MM.1S (cell line): ENCODE measurements at regions not wholly inside any gene's neighbourhood (a gene's known extent, or its start where the extent isn't known, plus 50 kb on each side); places are given as distances from the start of the nearest gene placed in this dataset.

Source experiments
- CTCF ChIP-seq: fragments of 300-600 bp; sonication (generic); IDR thresholded peaks from 2 replicates; pipeline ENCODE4 v1.5.1; 2016; ENCODE audit warnings: antibody characterized with exemption, low read length, mixed read lengths
- EZH2 ChIP-seq: fragments of 300-600 bp; sonication (generic); optimal IDR thresholded peaks from 2 replicates; pipeline ENCODE3; 2017; ENCODE audit warnings: low read depth, mild to moderate bottlenecking, antibody characterized with exemption, low read length, mixed read lengths
- EZH2phosphoT487 ChIP-seq: fragments of 300-600 bp; sonication (generic); IDR thresholded peaks from 2 replicates; pipeline ENCODE4 v1.6.1; 2018; ENCODE audit warnings: antibody characterized with exemption, low read length

- TF ChIP-seq CTCF (no peak), EZH2phosphoT487 (no peak), EZH2 (no peak)
Measured at GRCh38 chr18:59061914-59062642, 77.6 kb upstream of the SEC11C start.
